Liver (tissue), 7 donors: ENCODE measurements at regions not wholly inside any gene's neighbourhood (a gene's known extent, or its start where the extent isn't known, plus 50 kb on each side); places are given as distances from the start of the nearest gene placed in this dataset.

ENCODE experiments used
- DNase-seq: peaks from one replicate; pipeline ENCODE4 v3.0.0-alpha.2; 2017; ENCODE audit warnings: low spot score
- H3K27ac ChIP-seq, 2 donors: one replicate each; pipeline ENCODE4 v1.7.0; 2013; ENCODE audit warnings: inconsistent platforms in 2 of 2, low read length in 2 of 2, control low read depth in 1 of 2, low read depth in 1 of 2, mild to moderate bottlenecking in 1 of 2
- H3K27me3 ChIP-seq, 4 donors: one replicate each; pipeline versions ENCODE4 v1.6.1 to v1.7.0; 2013; ENCODE audit warnings: low read length in 3 of 4, inconsistent platforms in 1 of 4, mild to moderate bottlenecking in 1 of 4, moderate library complexity in 1 of 4; ENCODE audit not compliant: control insufficient read depth in 4 of 4, insufficient read depth in 4 of 4
- H3K36me3 ChIP-seq, 4 donors: one replicate each; pipeline versions ENCODE4 v1.6.1 to v1.7.0; 2013; ENCODE audit warnings: low read length in 3 of 4, mild to moderate bottlenecking in 3 of 4, low read depth in 1 of 4, moderate library complexity in 1 of 4; ENCODE audit not compliant: control insufficient read depth in 4 of 4, insufficient read depth in 3 of 4
- H3K4me1 ChIP-seq, 4 donors: one replicate each; pipeline versions ENCODE4 v1.6.1 to v1.7.0; 2013; ENCODE audit warnings: low read length in 3 of 4, mild to moderate bottlenecking in 3 of 4, moderate library complexity in 1 of 4; ENCODE audit not compliant: control insufficient read depth in 4 of 4, insufficient read depth in 4 of 4
- H3K4me3 ChIP-seq, 3 donors: one replicate each; pipeline versions ENCODE4 v1.6.1 to v1.7.0; 2013; ENCODE audit warnings: low read length in 3 of 3, control low read depth in 1 of 3, low read depth in 1 of 3, mild to moderate bottlenecking in 1 of 3
- H3K9ac ChIP-seq, 2 donors: one replicate each; pipeline ENCODE4 v1.7.0; 2013; ENCODE audit warnings: low read length in 2 of 2, mild to moderate bottlenecking in 2 of 2, moderate library complexity in 2 of 2, control low read depth in 1 of 2, low read depth in 1 of 2
- H3K9me3 ChIP-seq, 4 donors: one replicate each; pipeline versions ENCODE4 v1.6.1 to v1.7.0; 2013; ENCODE audit warnings: low read length in 3 of 4; ENCODE audit not compliant: control insufficient read depth in 4 of 4
- FOXA2 ChIP-seq: IDR thresholded peaks from 2 replicates; pipeline ENCODE4 v1.6.1; 2016; ENCODE audit warnings: antibody characterized with exemption
- GABPA ChIP-seq, 2 donors: IDR thresholded peaks in 1 of 2; conservative IDR thresholded peaks in 1 of 2; 2 replicates each; pipeline ENCODE4 v1.6.1; 2016; ENCODE audit warnings: antibody characterized with exemption in 2 of 2, mild to moderate bottlenecking in 1 of 2, moderate library complexity in 1 of 2
- HNF4A ChIP-seq, 2 donors: conservative IDR thresholded peaks; 2 replicates each; pipeline ENCODE4 v1.6.1; 2016; ENCODE audit warnings: antibody characterized with exemption in 2 of 2, mild to moderate bottlenecking in 2 of 2
- JUND ChIP-seq, 2 donors: IDR thresholded peaks; 2 replicates each; pipeline ENCODE4 v1.6.1; 2016; ENCODE audit warnings: antibody characterized with exemption in 2 of 2
- NR2F2 ChIP-seq: IDR thresholded peaks from 2 replicates; pipeline ENCODE4 v1.6.1; 2016; ENCODE audit warnings: antibody characterized with exemption
- REST ChIP-seq: IDR thresholded peaks from 2 replicates; pipeline ENCODE4 v1.6.1; 2016; ENCODE audit warnings: antibody characterized with exemption, mild to moderate bottlenecking
- RXRA ChIP-seq, 2 donors: IDR thresholded peaks; 2 replicates each; pipeline ENCODE4 v1.6.1; 2017 to 2018; ENCODE audit warnings: antibody characterized with exemption in 2 of 2, mild to moderate bottlenecking in 1 of 2
- SP1 ChIP-seq: IDR thresholded peaks from 2 replicates; pipeline ENCODE4 v1.6.1; 2018; ENCODE audit warnings: antibody characterized with exemption, mild to moderate bottlenecking
- TAF1 ChIP-seq: conservative IDR thresholded peaks from 2 replicates; pipeline ENCODE4 v1.6.1; 2016; ENCODE audit warnings: antibody characterized with exemption, mild to moderate bottlenecking
- YY1 ChIP-seq: IDR thresholded peaks from 2 replicates; pipeline ENCODE4 v1.6.1; 2016; ENCODE audit warnings: antibody characterized with exemption, mild to moderate bottlenecking
- ZBTB33 ChIP-seq: IDR thresholded peaks from 2 replicates; pipeline ENCODE4 v1.6.1; 2016; ENCODE audit warnings: antibody characterized with exemption
- WGBS: extraction: QIAGEN DNeasy Blood & Tissue Kit; methylation state at CpG from one replicate; pipeline ENCODE4 v1.1.7; 2013; 5-methylcytosine and 5-hydroxymethylcytosine counted together
- TF ChIP-seq, protein P1 (sequence below): IDR thresholded peaks from 2 replicates; pipeline ENCODE4 v1.6.1; 2016; ENCODE audit warnings: antibody characterized with exemption
- TF ChIP-seq, protein P2 (sequence below): IDR thresholded peaks from 2 replicates; pipeline ENCODE4 v1.6.1; 2016; ENCODE audit warnings: antibody characterized with exemption
- donor health status: healthy.
- donor health status: healthy.
- donor health status: healthy.
- donor health status: healthy.

DNA sequence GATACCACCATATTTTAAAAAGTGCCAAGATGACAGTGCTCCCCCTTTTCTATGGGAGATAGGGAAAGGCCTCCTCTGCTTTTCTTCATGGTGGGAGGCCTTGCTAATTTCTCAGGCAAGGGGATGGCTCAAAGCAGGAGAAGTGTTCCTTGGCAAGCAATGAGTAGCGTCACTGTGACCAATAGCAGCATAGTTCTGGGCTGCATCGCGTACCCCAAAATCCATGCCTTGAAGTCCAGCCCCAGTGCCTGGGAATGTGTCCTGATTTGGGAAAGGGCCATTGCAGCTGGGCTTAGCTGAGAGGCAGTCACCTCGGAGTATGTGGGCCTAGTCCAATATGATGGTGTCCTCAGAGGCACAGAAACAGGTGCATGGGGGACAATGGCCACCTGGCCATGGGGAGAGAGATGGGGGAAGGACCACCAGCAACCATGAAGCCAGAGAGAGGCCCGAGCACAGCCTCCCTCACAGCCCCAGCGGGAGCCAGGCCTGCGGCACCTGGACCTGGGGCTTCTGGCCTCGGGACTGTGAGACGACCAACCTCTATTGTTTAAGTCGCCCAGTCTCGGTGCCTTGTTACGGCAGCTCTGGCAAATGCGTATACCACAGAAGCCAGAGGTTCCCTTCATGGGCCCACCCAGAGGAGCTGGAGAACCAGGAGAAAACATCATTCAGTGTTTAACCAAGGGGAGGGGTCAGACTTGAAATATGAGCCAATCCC is 153.1 kb upstream of the RPS6KA2 start:
- TF ChIP-seq FOXA2, result no peak
- TF ChIP-seq, protein P1, sequence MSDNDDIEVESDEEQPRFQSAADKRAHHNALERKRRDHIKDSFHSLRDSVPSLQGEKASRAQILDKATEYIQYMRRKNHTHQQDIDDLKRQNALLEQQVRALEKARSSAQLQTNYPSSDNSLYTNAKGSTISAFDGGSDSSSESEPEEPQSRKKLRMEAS, result no peak
- TF ChIP-seq RXRA (IDR thresholded peaks at IDR 0.05), result no peak
- TF ChIP-seq REST, result no peak
- no peak for TF ChIP-seq JUND (IDR thresholded peaks at IDR 0.05)
- TF ChIP-seq SP1, result no peak
- no peak overlapping the region for H3K9ac ChIP-seq
- no peak overlapping the region for H3K27ac ChIP-seq
- H3K9me3 ChIP-seq, result no peaks in the 10 kb centered on the region
- H3K36me3 ChIP-seq, result no peaks in the 10 kb centered on the region
- no peak overlapping the region for H3K4me3 ChIP-seq
- DNase-seq, result peak; percentile 21
- H3K27me3 ChIP-seq, result no peaks in the 10 kb centered on the region
- H3K4me1 ChIP-seq, result no peaks in the 10 kb centered on the region
- 93% methylated on average over 13 of the region's 13 CpGs for WGBS

DNA sequence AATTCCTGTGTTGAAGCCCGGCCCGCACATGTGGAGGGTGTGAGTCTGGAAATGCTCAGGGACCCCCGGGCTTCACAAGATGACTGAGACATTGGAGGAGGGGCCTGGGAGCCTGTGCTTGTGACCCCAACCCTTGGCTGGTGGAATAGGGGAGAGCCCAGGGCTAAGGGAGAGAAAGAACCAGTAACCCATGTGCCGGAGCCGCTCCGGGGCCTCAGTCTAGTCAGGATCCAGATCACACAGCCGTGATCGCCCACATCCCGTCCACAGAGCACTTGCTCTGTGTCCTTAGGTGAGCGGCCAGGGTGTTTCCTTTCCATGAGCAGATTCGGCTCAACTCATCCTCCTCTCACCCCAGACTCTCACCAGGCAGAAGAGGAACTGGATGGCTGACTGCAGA is 152.3 kb upstream of the RPS6KA2 start:
- Histone ChIP-seq H3K27me3 (no peaks in the 10 kb centered on the region), H3K4me3 (no peak overlapping the region), H3K9me3 (no peaks in the 10 kb centered on the region), H3K36me3 (no peaks in the 10 kb centered on the region), H3K27ac (no peak overlapping the region), H3K9ac (no peak overlapping the region), H3K4me1 (no peaks in the 10 kb centered on the region)
- 87% methylated on average over 11 of the region's 11 CpGs for WGBS
- TF ChIP-seq FOXA2 (no peak), HNF4A (conservative IDR thresholded peaks at IDR 0.05) (no peak), NR2F2 (no peak), SP1 (no peak), TAF1 (no peak), GABPA (IDR thresholded peaks at IDR 0.05 in 1 of 2, conservative IDR thresholded peaks at IDR 0.05 in 1 of 2) (no peak), YY1 (no peak), ZBTB33 (no peak), JUND (IDR thresholded peaks at IDR 0.05) (no peak)
- TF ChIP-seq, protein P2, sequence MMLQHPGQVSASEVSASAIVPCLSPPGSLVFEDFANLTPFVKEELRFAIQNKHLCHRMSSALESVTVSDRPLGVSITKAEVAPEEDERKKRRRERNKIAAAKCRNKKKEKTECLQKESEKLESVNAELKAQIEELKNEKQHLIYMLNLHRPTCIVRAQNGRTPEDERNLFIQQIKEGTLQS, result no peak
- TF ChIP-seq, protein P1, result no peak
- peak; percentile 19 for DNase-seq
